AG08395 (cell line): ENCODE measurements at regions not wholly inside any gene's neighbourhood (a gene's known extent, or its start where the extent isn't known, plus 50 kb on each side); places are given as distances from the start of the nearest gene placed in this dataset.

Experiments
- DNase-seq: peaks from one replicate; pipeline ENCODE4 v3.0.0; 2012; ENCODE audit warnings: mixed read lengths, low spot score

DNA sequence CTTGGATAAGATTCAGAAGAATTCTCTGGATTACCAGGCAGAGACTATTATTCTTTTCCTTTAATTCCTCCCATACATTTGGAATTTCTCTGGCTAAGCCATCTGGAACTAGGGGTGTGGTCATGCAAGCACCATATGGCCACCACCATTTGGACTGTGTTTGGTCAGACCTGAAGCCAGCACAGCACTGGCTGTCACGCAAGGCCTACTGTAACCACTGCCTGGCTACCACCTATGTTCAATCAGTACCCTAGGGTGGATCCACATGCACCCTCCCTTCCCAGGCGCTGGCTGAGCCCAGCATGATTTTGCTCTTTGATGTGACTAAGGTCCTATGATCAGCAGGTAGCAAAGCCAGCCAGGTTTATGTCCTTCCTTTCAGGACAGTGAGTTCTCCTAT, 287.8 kb upstream of the GOLIM4 start:
- DNase-seq: no peak

DNA sequence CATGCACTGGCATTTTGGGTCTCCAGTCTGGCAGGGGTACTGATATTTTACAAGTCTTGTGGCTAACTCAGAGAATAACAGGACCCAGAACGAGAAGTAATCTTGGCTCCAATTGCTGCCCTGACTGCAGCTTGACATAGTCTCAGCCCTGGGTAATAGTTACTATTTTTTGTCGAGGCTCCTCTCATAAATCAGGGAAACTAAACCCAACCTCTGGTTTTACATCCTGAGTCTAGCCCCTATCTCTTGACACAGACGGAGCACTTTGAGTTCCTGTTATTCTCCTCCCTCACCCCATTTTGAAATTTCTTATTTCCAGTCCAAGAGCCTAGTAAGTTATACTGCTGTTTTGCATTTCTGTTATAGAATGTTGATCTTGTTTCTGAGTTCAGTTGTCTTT, 276.1 kb upstream of the GOLIM4 start:
- no peak for DNase-seq

DNA sequence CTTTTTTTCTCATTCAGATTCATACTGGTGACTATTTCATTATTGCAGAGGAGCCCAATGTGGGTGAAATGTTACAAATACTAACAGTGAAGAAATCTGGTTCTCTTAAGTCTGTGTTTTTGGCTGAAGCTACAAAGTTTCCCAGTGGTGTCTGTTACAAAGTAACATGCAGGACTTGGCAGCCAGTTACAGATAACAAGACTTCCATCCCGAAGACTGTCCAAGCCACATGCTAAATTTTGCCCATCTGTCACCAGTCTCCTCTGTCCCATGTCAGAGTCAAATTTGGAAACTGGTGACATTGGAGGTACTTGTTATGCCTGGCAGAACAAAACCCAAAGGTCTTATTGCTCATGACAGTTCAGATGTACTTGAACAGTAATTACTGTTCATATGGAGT, 269.2 kb upstream of the GOLIM4 start:
- DNase-seq: no peak

DNA sequence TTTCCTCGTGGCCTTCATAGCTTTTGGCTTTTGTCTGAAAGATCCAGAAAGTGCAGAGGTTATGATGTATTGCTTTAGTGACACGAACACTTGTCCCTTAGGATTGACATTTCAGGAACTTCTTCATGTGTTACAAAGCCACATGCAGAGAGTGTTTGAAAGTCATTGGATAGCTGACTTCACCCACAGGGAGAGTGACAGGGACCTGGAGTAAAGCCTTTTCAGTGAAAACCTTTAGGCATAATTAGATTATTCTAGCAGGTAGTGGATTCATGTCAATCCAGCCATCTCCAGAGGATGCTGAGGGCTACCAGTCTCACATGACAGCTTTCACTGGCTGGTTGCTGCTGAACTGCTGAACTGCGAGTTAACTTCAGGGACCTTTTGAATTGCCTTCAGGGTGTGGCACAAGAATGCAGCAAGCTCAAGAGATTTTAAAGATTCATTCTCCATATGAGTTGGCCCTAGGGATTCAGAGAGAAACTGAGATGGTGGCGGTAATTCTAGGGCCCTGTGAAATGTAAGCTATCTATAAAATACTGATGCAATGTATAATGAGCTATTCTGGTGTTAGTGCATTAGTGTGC, 267.0 kb upstream of the GOLIM4 start:
- DNase-seq: no peak

DNA sequence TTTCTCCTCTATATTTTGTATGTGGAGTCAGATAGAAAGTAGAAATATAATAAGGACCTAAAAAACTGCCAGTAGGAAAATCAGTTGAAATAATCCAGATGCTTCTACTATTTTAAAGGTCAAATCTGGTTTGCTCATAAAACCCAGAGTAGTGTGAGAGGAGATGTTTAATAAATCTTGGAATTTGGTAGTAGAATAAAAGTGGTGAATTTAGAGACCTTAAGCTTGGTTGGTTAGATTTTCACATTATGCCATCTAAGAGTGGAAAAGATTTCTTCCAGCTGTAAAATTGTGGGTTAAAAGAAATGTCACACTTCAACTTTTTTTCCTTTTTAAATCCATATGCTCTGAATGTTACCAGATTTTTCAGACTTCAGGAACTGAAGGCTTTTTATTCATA, 266.4 kb upstream of the GOLIM4 start:
- no peak for DNase-seq

DNA sequence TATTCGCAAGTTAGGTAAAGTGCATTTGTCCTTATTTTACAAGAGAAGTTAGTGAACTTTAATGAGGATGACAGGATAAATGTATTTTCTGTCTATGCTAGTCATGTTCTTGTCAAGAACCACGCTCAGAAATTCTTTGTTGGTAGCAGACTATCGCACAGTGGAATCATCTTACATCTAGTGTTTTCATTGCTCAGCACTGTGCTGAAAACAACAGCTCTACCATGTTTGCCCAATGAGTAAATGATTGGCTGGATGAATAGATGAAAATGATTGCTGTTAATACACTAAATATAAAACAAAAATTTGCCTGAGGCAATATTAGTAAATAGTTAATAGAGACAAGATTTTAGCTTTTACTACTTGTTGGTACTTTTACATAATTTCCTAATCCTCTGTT, 265.3 kb upstream of the GOLIM4 start:
- no peak for DNase-seq

DNA sequence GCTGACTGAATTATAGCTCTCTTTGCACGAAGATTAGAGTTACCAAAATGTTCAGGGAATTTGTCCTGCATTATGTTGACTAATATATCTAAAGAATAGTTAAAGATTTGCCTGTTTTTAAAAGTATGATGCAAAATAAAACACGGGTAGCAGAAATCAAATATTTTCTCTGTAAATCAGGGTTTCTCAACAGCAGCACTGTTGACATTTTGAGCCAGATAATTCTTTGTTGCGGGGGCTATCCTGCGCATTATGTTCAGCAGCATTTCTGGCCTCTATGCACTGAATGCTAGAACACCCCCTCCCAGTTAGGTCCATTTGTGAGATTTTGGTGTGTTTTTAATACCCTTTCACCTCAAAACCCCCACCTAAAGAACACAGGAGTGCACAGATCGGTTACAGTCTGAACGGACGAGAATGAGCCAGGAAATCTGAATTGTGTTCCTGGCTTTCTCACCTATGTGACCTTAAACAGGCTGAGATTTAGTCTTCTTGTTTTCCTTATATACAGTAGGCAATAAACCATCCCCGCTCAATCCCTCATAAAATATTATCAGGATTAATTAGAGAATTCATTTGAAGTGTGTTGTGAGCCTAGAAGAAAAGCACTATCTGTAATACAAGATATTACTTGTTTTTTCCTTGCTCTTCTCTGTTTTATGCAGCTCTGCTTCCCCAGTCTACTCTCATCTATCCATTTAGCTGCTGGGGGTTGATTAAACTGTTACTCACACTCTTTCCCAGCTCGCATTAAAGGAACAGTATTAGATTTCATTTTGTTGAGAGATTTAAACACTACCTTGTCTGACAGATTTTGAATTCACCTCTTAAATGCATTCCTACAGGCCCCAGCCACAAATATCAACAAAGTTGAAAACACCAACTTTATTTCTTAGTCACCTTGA, 247.5 kb upstream of the GOLIM4 start:
- no peak for DNase-seq

DNA sequence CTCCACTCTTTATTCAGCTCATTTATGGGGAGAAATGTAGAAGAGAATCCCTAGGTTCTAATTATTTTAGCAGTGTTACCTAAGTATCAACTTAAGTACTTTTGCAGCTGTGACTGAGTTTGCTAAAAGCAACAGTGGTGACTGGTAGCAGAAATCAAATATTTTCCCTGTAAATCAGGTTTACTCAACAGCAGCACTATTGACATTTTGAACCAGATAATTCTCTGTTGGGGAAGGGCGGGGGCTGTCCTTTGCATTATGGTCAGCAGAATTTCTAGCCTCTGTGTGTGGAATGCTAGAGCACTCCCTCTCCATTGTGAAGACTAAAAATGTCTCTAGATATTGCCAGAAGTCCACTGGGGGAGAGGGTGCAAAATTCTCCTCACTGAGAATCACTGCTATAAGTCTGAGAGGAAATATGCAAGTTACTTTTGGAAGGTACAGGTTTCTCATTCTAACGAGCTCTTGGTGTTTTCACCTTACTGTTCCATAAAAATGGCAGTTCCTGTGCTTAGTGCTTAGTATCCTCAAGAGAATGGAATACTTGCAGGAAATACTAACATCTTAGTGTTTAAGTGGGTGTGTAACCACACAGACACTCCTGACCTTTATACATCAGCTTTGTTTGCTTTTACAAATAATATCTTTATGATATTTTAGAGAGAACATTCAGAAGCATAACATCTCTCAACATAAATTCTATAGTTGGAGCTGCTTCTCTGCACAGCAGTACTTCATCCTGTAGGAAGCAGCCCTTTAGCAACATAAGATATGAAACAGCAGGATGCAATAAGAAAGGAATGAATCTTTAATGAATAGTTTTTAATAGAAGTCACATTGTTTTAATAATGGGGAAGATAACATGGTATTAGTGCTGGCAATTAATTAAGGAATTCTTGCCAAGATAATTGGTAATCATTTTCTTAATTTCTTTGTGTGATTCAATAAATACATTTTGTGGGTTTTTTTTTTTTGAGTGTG, 246.5 kb upstream of the GOLIM4 start:
- DNase-seq: no peak

DNA sequence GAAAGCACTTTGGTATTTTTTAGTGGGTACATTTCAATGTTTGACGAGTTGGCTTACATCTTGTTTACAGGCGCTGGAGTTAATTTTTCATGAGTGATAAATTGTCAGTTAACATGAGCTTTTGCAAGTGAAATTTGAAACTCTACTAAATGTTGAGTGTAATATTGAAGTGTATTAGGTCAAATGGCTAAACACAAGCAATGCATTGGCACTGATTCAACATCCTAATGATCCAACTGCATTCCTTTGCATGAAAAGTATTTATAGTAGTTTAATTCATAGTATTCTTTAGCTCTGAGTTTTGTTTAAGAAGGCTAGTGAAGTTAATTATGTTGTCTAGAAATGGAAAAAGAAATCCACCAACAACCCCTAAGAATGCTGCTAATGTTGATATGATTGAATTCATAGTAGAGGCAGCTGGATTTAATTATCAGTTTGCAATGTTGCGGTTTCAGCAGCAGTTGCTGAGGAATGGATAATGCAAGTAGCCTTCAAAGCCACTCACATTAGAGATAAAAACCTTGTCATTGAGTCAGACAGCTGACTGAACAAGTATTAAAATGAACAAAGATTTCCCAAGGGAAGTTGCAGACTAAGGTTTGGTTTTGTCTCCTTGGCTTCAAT, 245.6 kb upstream of the GOLIM4 start:
- DNase-seq: peak; percentile 25

DNA sequence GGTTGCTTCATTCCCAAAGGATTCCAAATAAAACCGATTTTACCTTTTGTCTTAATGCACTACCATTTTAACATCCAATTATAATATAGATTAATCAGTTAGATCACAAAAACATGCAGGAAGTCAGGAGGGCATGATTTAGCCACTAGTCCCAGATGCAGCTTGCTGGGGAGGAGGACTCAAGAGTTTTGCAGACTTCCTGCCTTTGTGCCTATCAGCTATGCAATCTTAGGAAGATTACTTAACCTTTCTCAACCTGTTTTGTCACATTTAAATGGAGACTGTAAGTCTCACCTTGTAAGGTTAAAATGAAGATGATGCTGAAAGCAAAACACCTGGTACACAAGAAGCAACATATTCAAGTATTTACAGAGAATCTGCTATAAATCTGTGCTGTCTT, 242.4 kb upstream of the GOLIM4 start:
- no peak for DNase-seq

DNA sequence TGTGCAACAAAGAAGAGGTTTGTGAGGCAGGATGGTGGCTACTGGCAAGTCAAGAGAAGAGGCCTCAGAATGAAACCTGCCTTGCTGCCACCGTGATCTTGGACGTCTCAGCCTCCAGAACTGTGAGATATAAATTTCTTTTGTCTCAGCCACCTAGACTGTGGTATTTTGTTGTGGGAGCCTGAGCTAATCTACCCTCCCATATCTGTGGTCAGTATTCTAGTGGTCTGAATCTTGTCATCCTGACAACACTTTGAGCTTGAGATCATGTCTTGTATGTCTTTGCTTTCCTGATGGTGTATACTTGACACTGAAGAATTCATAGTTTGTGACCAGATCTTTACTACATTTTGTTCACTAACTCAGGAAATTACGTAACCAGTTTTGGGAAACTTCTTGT, 240.6 kb upstream of the GOLIM4 start:
- no peak for DNase-seq

DNA sequence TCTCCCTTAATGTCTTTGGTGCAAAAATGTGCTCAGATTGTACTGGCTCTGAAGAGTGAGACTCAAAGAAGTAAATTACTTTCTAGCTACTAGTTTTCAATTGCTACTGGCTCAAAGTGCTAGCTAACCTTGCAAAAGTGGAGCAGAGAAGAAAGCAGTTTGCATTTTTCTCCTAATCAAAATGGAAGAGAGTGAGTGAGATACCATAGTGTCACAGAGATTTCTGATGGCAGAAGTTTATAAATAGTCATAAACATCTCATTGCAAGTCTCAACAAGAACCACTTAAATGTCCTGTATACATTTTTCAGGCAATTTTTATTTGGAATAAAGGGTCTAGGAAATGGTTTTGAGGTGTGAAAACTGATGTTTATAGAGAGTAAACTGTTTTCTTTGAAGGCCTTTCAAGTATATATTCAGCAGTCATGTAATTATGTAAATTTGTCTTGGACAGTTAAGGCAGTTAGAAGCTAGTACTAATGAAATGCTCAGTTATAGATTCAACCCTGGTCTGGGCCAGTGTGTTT, 237.7 kb upstream of the GOLIM4 start:
- DNase-seq: no peak

DNA sequence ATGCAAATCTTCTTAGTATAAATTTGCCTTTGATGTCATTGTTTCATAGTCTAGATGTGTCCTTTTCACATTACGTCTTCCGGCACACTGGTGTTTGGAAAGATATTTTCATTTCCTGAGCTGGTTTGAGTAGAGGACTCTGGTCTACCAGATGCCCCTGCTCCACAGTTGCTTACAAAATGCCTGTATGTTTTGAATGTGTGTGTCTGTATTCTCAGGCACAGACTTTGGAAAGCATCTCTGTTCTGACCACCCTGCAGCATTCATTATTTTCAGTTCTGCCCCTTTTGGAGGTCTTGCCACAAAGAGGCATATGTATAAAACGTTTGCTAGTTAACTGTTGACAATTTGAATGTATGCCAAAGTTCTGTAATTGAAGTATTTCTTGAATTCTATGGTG, 236.0 kb upstream of the GOLIM4 start:
- DNase-seq: no peak

DNA sequence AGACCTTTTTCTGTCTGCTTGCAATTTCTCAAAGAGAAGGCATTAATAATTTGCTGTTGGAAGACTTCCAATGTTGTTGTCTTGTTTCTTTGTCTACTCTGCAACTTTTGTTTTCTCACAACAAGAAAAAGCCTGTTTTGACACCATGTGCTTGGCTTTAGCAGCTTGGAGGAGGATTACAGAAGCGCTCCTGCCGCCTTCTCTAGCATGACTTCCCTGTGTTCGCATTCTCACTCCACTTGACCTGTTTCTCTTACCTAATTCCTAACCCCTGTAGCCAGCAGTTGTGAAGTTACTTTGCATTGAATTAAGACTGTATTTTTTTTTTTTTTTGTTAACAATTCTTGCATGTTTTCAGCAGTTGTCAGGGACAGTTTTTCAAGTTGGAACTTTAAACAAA, 235.3 kb upstream of the GOLIM4 start:
- no peak for DNase-seq

DNA sequence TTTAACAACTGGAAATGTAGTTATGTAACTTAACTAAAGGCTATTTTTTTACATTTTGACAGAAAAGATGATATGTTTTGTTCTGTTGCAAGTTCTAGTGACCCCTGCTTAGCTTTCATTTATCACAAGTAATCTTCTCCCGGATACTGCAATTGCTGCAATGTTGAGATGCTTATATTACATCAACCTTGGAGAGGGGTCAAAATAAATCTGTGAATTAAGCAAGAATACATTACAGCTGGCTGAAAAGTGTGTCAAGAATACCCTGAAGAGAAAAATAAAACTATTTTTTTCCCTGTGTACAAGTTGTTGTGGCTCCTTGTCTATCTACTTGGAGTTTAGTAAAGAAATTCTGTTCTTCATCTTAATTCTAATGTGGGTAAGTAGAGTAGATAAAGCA, 232.1 kb upstream of the GOLIM4 start:
- no peak for DNase-seq

DNA sequence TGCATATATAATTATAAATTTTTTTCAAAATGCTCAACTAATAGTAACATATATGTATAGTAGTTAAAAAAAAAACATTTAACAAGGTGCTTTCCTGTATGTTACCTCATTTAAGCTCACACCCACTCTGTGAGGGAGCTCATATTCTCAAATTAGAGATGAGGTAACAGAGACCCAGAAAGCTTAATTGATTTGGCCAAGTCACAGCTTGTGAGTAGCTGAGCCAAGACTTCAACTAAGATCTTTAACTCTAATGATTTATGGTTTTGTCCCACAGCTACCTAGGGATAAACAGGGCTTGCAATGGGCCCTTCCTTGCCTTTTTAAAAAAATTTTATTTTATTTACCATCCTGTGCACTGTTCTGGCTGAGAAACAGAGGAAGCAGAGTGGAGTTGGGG, 230.0 kb upstream of the GOLIM4 start:
- no peak for DNase-seq

DNA sequence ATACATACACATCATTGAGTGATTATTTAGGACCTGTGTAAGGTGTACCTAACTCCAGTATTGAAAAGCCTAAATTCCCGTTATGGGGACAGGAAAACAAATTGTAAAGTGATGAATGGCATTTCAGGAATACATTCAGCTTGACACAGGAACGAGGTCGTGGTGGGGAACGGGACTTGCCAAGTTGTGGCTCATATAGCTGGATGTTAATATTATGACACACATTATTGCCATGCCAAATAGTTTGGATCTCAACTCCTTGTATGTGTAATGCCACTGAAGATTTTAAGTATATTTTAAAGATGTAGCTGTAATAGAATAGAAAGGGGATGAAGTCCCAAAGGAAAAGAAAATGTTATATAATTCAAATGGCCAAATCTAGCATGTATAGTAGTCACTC, 227.2 kb upstream of the GOLIM4 start:
- no peak for DNase-seq

DNA sequence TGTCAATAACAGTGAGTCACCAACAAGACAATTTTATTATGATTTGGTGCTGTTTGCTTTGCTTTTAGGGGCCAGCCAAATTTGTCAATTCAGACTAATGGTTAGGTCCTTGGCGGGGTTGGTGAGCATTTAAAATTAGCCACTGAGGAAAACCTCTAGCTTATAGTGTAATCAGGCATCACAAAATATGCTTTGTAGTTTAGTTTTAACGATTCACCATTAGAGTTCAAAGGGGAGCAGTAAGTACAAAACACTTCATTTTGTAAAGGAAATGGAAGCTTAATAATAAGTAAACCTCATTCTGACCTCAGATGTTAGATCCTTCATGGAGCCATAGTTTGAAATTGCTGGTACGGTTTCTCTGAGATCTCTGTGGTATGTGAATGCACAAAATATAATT, 218.4 kb upstream of the GOLIM4 start:
- DNase-seq: no peak

DNA sequence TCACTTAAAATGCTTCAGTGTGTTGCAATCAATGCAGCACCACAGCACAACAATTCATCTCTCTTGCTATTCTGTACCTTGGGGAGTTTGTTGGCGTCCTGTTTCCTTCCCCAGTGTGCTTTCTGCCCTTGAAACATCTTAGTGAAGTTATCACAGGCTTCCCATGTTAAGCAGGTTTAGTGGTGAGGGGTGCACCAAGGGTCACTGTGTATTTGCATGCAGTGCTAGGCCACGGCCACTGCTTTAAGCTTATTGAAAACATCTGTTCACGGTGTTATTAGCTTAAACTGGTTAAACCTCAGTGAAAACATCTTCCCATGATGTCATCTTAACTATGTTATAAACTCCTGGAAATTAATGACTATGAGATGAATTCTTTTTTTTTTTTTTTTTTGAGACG, 217.3 kb upstream of the GOLIM4 start:
- DNase-seq: no peak

DNA sequence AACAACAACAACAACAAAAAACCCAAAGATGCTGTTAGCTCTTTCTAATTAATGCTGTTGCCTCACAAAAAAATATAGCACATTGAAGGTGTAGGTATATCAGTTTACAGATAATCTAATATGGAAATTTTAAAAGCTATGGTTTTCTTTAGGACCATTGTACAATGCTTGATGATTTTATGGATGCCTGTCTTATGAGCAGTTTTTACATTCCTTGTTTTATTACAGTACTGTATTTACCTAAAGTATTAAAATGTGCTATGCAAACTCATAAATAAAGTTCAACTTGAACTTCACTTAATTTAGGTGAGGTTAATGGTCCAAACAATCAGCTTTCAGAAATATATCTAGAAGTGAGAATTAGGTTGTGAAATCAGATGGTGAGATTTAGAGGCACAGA, 212.2 kb upstream of the GOLIM4 start:
- DNase-seq: no peak

DNA sequence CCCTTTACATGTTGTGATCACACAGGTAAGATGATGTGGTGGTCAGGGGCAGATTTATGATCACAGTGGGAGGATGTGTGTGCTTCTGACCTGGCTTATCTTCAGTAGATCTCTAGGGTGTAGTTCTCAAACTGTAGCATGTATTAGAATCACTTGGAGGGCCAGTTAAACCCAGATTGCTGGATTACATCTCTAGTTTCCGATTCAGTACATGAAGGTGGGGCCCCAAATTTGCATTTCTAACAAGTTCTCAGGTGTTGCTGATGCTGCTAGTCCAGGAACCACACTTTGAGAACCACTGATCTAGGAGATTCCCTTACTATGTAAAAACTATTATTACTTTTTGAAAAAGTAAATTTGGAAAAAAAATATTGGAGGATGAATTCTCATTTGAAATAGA, 199.3 kb upstream of the GOLIM4 start:
- no peak for DNase-seq

DNA sequence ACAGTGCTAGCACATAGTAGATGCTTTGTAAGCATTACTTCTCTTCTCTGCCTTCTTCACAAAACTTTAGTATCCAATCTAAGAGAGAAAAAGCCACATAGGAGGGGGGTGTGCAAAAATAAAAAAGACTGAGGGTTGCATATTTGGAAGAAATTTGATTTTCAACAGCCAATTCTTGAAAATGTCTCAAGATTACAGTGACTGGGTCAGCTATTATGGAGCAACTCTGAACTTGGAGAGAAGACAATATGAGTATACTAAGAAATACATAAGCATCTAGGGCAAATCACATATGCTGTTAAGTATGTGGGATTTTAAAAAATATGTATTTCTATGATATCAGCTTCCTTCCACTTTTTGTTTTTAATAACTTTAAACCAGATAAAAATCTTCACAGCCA, 196.6 kb upstream of the GOLIM4 start:
- no peak for DNase-seq
